ENCODE measurements at regions not wholly inside any gene's neighbourhood (a gene's known extent, or its start where the extent isn't known, plus 50 kb on each side); places are given as distances from the start of the nearest gene placed in this dataset.
A peak's percentile ranks its signal among the peaks of the same experiment; 100 is the strongest.

- Histone ChIP-seq H3K4me1 (ENCODE audit: low read depth) (peaks cover 3% of the 10 kb centered on the region), H3K4me3 (no peak overlapping the region), H3K9me3 (ENCODE audit: low read depth) (no peaks in the 10 kb centered on the region), H3K27me3 (no peaks in the 10 kb centered on the region), H3K27ac (no peak overlapping the region), H3K36me3 (no peaks in the 10 kb centered on the region)
- DNase-seq (ENCODE audit: low read depth in 1 of 2, low spot score in 1 of 2), result no peak
- no peak for TF ChIP-seq CTCF (IDR thresholded peaks at IDR 0.05; ENCODE audit: low read depth, low read length)
These were observed 265.4 kb upstream of the MAF start for GRCh38 chr16:79865918-79866317.

GRCh38 chr16:79864781-79865391, 264.3 kb upstream of the MAF start:
- peaks cover 3% of the 10 kb centered on the region for H3K4me1 ChIP-seq (ENCODE audit: low read depth)
- no peaks in the 10 kb centered on the region for H3K36me3 ChIP-seq
- H3K9me3 ChIP-seq (ENCODE audit: low read depth), result no peaks in the 10 kb centered on the region
- no peak overlapping the region for H3K4me3 ChIP-seq
- no peak for TF ChIP-seq CTCF (IDR thresholded peaks at IDR 0.05; ENCODE audit: low read depth, low read length)
- H3K27ac ChIP-seq, result no peak overlapping the region
- no peaks in the 10 kb centered on the region for H3K27me3 ChIP-seq
- peak in 1 of 2 donors; percentile 19 for DNase-seq (ENCODE audit: low read depth in 1 of 2, low spot score in 1 of 2)

GRCh38 chr16:79864032-79864780, 263.7 kb upstream of the MAF start:
- H3K27ac ChIP-seq, result no peak overlapping the region
- no peak overlapping the region for H3K4me3 ChIP-seq
- peaks cover 5% of the 10 kb centered on the region for H3K27me3 ChIP-seq
- no peaks in the 10 kb centered on the region for H3K36me3 ChIP-seq
- peaks cover 3% of the 10 kb centered on the region for H3K4me1 ChIP-seq (ENCODE audit: low read depth)
- no peaks in the 10 kb centered on the region for H3K9me3 ChIP-seq (ENCODE audit: low read depth)
- DNase-seq (ENCODE audit: low read depth in 1 of 2, low spot score in 1 of 2), result no peak
- TF ChIP-seq CTCF (IDR thresholded peaks at IDR 0.05; ENCODE audit: low read depth, low read length), result no peak

- peaks cover 3% of the 10 kb centered on the region for H3K4me1 ChIP-seq (ENCODE audit: low read depth)
- no peak overlapping the region for H3K27ac ChIP-seq
These were observed 262.8 kb upstream of the MAF start for GRCh38 chr16:79863128-79864031.

More at GRCh38 chr16:79863128-79864031, 262.8 kb upstream of the MAF start:
- H3K4me3 ChIP-seq, result no peak overlapping the region
- no peak for DNase-seq (ENCODE audit: low read depth in 1 of 2, low spot score in 1 of 2)
- H3K27me3 ChIP-seq, result peaks cover 5% of the 10 kb centered on the region
- TF ChIP-seq CTCF (IDR thresholded peaks at IDR 0.05; ENCODE audit: low read depth, low read length), result no peak
- no peaks in the 10 kb centered on the region for H3K9me3 ChIP-seq (ENCODE audit: low read depth)
- no peaks in the 10 kb centered on the region for H3K36me3 ChIP-seq
